Prostate gland (tissue), 2 donors: ENCODE measurements at regions not wholly inside any gene's neighbourhood (a gene's known extent, or its start where the extent isn't known, plus 50 kb on each side); places are given as distances from the start of the nearest gene placed in this dataset.
"Not testable (repeated sequence)": the region's sequence is repeated elsewhere in the genome, so short reads cannot be mapped to it uniquely, and the experiment has no call there.

Experiments
- POLR2A ChIP-seq: fragments of 450-650 bp; IDR thresholded peaks from one replicate; pipeline ENCODE4 v1.6.1; 2016; ENCODE audit warnings: antibody characterized with exemption, mild to moderate bottlenecking
- POLR2AphosphoS5 ChIP-seq: sonication (generic); formaldehyde crosslinking; IDR thresholded peaks from one replicate; pipeline ENCODE4 v1.6.1; 2017; ENCODE audit warnings: antibody characterized with exemption
- TF ChIP-seq, protein P1 (sequence below), 4 experiments: fragments of 200-600 bp in 2 of 4; fragments of 450-650 bp in 2 of 4; sonication (generic) in 2 of 4; IDR thresholded peaks; 1 replicate in 3 of 4; 2 replicates in 1 of 4; pipeline ENCODE4 v1.5.1; 2016 to 2019; ENCODE audit warnings: antibody characterized with exemption in 4 of 4, mild to moderate bottlenecking in 2 of 4, moderate library complexity in 2 of 4

DNA sequence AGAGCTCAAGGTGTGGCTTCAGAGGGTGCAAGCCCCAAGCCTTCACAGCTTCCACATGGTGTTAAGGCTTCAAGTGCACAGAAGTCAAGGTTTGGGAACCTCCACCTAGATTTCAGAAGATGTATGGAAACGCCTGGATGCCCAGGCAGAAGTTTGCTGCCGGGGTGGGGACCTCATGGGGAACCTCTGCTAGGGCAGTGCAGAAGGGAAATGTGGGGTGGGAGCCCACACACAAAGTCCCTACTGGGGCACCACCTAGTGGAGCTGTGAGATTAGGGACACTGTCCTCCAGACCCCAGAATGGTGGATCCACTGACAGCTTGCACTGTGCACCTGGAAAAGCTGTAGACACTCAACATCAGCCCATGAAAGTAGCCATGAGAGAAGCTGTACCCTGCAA lies 99.6 kb upstream of the CLEC14A start:
- TF ChIP-seq POLR2AphosphoS5, POLR2A: not testable (repeated sequence)
- TF ChIP-seq, protein P1, sequence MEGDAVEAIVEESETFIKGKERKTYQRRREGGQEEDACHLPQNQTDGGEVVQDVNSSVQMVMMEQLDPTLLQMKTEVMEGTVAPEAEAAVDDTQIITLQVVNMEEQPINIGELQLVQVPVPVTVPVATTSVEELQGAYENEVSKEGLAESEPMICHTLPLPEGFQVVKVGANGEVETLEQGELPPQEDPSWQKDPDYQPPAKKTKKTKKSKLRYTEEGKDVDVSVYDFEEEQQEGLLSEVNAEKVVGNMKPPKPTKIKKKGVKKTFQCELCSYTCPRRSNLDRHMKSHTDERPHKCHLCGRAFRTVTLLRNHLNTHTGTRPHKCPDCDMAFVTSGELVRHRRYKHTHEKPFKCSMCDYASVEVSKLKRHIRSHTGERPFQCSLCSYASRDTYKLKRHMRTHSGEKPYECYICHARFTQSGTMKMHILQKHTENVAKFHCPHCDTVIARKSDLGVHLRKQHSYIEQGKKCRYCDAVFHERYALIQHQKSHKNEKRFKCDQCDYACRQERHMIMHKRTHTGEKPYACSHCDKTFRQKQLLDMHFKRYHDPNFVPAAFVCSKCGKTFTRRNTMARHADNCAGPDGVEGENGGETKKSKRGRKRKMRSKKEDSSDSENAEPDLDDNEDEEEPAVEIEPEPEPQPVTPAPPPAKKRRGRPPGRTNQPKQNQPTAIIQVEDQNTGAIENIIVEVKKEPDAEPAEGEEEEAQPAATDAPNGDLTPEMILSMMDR (IDR thresholded peaks at IDR 0.05) = not testable (repeated sequence)
